GM11168 (cell line): ENCODE measurements at regions not wholly inside any gene's neighbourhood (a gene's known extent, or its start where the extent isn't known, plus 50 kb on each side); places are given as distances from the start of the nearest gene placed in this dataset.

ENCODE experiments used
- in situ Hi-C: fragments of 300-500 bp; cut with MboI; formaldehyde crosslinking; loops from one replicate; pipeline ENCODE4 v1.12.0; 2022; ENCODE audit warnings: low sequenced_read_pairs; ENCODE audit not compliant: unreplicated experiment

- in situ Hi-C loops, result no loop called here
Measured at GRCh38 chr5:44574678-44575077, 185.5 kb upstream of the FGF10 start.

GRCh38 chr5:44568519-44568918 is 179.3 kb upstream of the FGF10 start:
- in situ Hi-C loops, result no loop called here

- in situ Hi-C loops, result no loop called here
Measured at GRCh38 chr5:44565902-44566301, 176.7 kb upstream of the FGF10 start.

DNA sequence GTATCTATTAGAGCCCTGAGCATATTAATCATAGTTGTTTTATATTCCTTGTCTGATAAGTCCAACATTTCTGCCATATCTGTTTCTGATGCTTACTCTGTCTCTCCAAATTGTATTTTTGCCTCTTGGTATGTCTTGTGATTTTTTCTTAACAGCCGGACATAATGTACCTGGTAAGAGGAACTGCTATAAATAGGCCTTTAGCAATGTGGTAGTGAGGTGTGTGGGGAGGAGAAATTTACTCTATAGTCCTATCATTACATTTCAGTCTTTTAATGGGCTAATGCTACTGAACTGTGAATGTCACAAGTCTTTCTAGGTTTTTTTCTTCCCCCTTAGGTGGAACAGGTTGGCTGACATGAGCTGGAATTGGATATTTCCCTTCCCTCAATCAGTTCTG is 176.1 kb upstream of the FGF10 start:
- in situ Hi-C loops, result no loop called here

DNA sequence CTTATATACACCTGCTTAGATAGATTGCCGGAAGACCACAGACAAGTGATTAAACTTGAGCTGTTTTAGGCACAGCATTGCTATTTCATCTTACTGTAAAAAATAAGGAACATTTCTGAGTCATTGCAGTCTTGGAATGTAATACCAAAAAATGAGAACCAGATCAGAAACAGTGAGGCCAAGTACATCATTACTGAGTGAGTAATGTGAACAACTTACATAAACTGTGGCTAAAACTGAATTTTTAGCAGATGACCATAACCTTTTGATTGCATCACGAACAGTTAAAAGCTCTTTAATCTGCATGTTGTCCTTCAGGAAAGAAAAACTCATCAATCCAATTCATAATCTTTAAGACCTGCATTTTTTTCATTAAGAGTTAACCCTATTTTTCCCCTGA is 157.1 kb upstream of the FGF10 start:
- in situ Hi-C loops, result no loop called here

- in situ Hi-C loops, result no loop called here
Measured at GRCh38 chr5:44543511-44543910, 154.3 kb upstream of the FGF10 start.

DNA sequence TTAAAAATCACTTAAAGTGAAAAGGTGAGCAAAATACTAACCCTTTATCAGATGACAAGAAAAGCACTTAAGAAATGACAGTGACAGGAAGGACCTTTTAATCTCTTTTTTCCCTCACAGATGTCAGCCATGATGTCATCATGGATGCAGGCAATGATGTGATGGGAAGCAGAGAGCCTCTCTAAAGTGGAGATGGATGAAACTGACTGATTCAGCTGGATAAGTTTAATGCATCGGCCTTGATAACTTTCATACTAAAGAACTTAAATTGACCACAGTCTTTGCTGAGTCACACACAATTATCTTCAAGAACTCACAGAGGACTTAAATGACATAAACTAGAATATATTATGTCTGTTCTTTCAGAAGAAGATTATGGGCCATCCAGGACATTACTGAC is 153.2 kb upstream of the FGF10 start:
- in situ Hi-C loops, result no loop called here

- in situ Hi-C loops, result loop anchor here (10.0 kb wide), 1 partner anchor 235 kb away; no protein-coding TSS in a partner anchor
Measured at GRCh38 chr5:44539602-44539919, 150.3 kb upstream of the FGF10 start.

DNA sequence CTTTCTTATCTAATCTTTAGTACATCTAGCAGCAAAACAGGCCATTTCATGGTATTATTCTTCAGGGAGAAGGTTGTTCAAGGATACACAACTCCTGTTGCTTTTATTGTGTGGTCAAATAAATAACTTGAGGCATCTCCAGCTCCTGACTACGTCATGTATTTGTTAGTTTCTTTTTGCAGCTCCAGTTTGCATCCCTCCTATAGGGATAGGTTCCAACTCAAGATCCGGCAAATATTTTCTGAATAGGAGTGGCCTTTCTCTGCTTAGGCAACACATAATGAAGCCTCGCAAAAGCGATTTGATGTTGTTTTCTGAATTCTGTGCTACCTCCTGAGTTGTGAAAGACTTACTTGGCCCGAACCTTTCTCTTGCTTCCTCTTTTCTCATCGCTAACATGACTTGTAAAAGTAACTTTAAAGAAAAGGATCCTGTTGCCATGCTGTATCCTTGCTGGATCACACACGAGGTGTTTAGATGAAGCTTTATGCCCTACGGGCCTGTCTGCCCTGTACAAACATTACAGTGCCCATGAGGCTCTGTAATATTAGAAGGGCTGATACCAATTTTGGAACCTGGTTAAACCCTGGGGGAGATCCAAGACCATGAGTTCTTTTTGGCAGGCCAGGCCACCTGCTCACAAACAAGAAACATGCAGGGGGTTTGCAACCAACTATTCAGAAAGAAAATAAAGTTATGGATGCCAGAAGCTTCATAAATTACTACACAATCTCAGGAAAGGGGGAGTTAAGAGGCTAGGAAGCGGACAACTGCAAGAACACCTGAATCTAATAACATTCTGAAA is 149.8 kb upstream of the FGF10 start:
- in situ Hi-C loops, result loop anchor here (10.0 kb wide), 1 partner anchor 236 kb away; no protein-coding TSS in a partner anchor

DNA sequence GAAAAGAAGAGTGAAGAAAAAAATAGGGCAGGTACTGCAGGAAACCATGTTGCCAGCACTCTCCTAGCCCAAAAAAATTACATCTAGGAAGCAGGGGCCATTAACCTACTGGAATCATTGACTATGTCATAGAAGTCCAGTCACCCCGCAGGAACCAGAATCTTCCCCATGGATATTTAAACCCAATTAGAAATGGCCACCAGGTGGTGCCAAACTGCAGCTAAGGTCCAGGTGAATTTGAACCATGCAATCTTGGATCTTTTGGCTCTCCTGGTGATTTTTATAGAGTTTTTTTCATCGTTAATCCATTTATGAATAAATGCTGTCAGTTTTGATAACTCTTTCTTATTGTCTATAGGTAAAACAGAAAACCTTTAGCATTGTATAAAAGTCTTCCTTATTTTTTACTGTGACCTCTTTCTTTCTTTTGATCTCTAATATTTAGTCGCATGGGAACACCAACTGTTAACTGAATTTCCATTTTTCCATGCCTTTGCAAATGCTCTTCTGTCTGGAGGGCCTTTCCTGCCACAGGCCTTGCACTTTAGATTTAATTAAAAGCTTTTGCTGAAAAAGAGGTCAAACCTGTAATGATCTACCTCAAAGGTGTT is 147.5 kb upstream of the FGF10 start:
- in situ Hi-C loops, result loop anchor here (10.0 kb wide), 1 partner anchor 238 kb away; no protein-coding TSS in a partner anchor

- in situ Hi-C loops, result loop anchor here (10.0 kb wide), 1 partner anchor 239 kb away; no protein-coding TSS in a partner anchor
Measured at GRCh38 chr5:44535621-44536020, 146.4 kb upstream of the FGF10 start.

GRCh38 chr5:44532981-44533380 is 143.8 kb upstream of the FGF10 start:
- in situ Hi-C loops, result loop anchor here (10.0 kb wide), 1 partner anchor 242 kb away; no protein-coding TSS in a partner anchor

- in situ Hi-C loops, result loop anchor here (10.0 kb wide), 1 partner anchor 243 kb away; no protein-coding TSS in a partner anchor
Measured at GRCh38 chr5:44531756-44532155, 142.5 kb upstream of the FGF10 start.

DNA sequence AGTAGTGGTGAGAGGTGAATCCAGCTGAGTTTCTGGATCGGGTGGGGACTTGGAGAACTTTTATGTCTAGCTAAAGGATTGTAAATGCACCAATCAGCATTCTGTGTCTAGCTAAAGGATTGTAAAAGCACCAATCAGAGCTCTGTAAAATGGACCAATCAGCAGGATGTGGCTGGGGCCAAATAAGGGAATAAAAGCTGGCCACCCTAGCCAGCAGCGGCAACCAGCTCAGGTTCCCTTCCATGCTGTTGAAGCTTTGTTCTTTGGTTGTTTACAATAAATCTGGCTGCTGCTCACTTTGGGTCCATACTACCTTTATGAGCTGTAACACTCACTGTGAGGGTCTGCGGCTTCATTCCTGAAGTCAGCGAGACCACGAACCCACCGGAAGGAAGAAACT is 141.6 kb upstream of the FGF10 start:
- in situ Hi-C loops, result loop anchor here (10.0 kb wide), 1 partner anchor 244 kb away; no protein-coding TSS in a partner anchor

DNA sequence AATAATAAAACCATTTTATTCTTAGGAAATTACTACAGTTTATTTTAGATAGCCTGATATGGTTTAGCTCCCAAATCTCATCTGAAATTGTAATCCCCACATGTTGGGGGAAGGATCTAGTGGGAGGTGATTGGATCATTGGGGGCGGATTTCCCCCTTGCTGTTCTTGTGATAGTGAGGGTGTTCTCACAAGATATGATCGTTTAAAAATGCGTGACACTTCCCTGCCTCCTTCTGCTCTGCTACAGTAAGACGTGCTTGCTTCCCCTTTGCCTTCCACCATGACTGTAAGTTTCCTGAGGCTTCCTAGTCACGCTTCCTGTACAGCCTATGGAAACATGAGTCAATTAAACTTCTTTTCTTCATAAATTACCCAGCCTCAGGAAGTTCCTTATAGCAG is 122.4 kb upstream of the FGF10 start:
- in situ Hi-C loops, result no loop called here

GRCh38 chr5:44506561-44506960 is 117.3 kb upstream of the FGF10 start:
- in situ Hi-C loops, result no loop called here

- in situ Hi-C loops, result no loop called here
Measured at GRCh38 chr5:44499381-44499780, 110.2 kb upstream of the FGF10 start.

GRCh38 chr5:44497606-44498005 is 108.4 kb upstream of the FGF10 start:
- in situ Hi-C loops, result no loop called here

DNA sequence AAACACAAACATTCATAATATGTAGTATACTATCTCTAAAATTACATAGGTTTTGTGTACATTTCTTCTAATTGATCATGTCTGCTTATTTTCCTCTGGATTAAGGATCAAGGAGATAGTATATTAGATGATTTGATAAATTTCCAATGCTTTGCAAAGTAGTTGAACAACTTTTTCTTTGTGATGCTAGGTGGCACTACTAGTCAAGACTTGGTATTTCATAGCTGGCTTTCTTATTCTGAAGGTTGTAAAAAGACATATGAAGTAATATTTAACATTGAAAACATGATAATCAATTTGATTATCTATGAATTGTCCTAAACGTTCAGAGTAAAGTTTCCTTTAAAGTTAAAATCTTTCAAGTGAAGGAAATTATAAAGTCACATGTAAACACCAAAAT is 106.1 kb upstream of the FGF10 start:
- in situ Hi-C loops, result no loop called here

DNA sequence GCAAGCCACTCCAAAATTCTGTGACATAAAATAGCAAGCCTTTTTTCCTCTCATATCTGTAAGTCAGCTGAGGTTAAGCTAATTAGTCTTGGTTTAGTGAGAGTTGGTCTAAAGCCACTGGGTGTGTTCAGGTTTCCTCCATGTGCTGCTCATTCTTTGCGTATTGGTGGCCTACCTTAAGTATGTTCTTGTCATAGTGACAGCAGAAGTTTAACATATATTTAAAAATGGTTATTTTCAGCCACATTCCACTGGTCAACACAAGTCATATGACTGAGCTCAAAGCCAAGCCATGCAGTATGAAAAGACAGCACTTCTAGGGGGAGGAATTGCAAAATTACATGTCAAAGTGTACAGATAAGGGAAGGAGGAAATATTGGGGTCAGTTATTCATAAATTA is 100.5 kb upstream of the FGF10 start:
- in situ Hi-C loops, result no loop called here

DNA sequence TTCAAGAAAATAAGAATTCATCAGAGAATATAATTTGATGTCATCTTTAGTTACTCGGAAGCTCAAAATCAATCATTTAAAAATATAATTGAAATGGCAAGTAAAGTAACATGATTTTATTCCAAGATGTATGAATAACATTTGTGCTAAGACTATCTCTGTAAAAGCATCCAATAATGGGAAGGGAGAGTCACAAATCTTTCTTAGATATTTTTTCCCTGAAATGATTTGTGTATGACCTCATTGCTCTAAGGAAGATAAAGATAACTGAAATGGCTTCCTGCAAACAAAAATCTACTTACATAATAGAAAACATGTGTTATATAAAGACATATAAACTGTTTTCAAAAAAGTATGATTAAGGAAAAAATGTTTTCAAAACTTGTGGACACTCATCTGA is 97.4 kb upstream of the FGF10 start:
- in situ Hi-C loops, result no loop called here

- in situ Hi-C loops, result no loop called here
Measured at GRCh38 chr5:44454002-44454401, 64.8 kb upstream of the FGF10 start.
